Hepatocyte (in vitro differentiated cells): ENCODE measurements at regions not wholly inside any gene's neighbourhood (a gene's known extent, or its start where the extent isn't known, plus 50 kb on each side); places are given as distances from the start of the nearest gene placed in this dataset.

Experiments
- DNase-seq: peaks from one replicate; pipeline ENCODE4 v3.0.0-alpha.2; 2016; ENCODE audit warnings: low spot score
- H2AFZ ChIP-seq: fragments of 200-600 bp; sonication (generic); 2 replicates; pipeline ENCODE4 v1.6.0; 2016; ENCODE audit warnings: antibody characterized with exemption, mild to moderate bottlenecking
- H3K27ac ChIP-seq: fragments of 200-600 bp; sonication (generic); 2 replicates; pipeline ENCODE4 v1.5.1; 2016; ENCODE audit warnings: mild to moderate bottlenecking
- H3K27me3 ChIP-seq: fragments of 200-600 bp; sonication (generic); 2 replicates; pipeline ENCODE4 v1.6.1; 2016
- H3K36me3 ChIP-seq: fragments of 200-600 bp; sonication (generic); replicated peaks from 2 replicates; pipeline ENCODE4 v1.5.1; 2016; ENCODE audit warnings: low read depth; ENCODE audit not compliant: insufficient read depth
- H3K4me1 ChIP-seq: fragments of 200-600 bp; sonication (generic); 2 replicates; pipeline ENCODE4 v1.5.1; 2016; ENCODE audit warnings: mild to moderate bottlenecking, moderate library complexity; ENCODE audit not compliant: insufficient read depth
- H3K4me2 ChIP-seq: fragments of 200-600 bp; sonication (generic); 2 replicates; pipeline ENCODE4 v1.6.0; 2016
- H3K4me3 ChIP-seq: fragments of 200-600 bp; sonication (generic); 2 replicates; pipeline ENCODE4 v1.5.1; 2016; ENCODE audit warnings: mild to moderate bottlenecking
- H3K79me2 ChIP-seq: fragments of 200-600 bp; sonication (generic); 2 replicates; pipeline ENCODE4 v1.6.0; 2017; ENCODE audit warnings: mild to moderate bottlenecking
- H3K9me2 ChIP-seq: fragments of 200-600 bp; sonication (generic); replicated peaks from 2 replicates; pipeline ENCODE4 v1.6.0; 2017; ENCODE audit warnings: mild to moderate bottlenecking; ENCODE audit not compliant: insufficient read depth
- H3K9me3 ChIP-seq: fragments of 200-600 bp; sonication (generic); 2 replicates; pipeline ENCODE4 v1.5.1; 2016; ENCODE audit warnings: low read depth, mild to moderate bottlenecking
- H4K20me1 ChIP-seq: fragments of 200-600 bp; sonication (generic); 2 replicates; pipeline ENCODE4 v1.6.0; 2016; ENCODE audit warnings: mild to moderate bottlenecking; ENCODE audit not compliant: insufficient read depth, poor library complexity, severe bottlenecking
- EZH2 ChIP-seq: fragments of 200-600 bp; sonication (generic); IDR thresholded peaks from 2 replicates; pipeline ENCODE4 v1.6.1; 2016; ENCODE audit warnings: antibody characterized with exemption, mild to moderate bottlenecking, borderline replicate concordance
- EZH2phosphoT487 ChIP-seq: fragments of 200-600 bp; sonication (generic); IDR thresholded peaks from one replicate; pipeline ENCODE4 v1.6.1; 2018; ENCODE audit warnings: antibody characterized with exemption, mild to moderate bottlenecking, low read depth, moderate library complexity; ENCODE audit not compliant: unreplicated experiment, severe bottlenecking
- WGBS: methylation state at CpG from one replicate; pipeline ENCODE4 v1.1.6; 2016; ENCODE audit warnings: low lambda C conversion rate; ENCODE audit errors: missing lambda C conversion rate; 5-methylcytosine and 5-hydroxymethylcytosine counted together
- TF ChIP-seq, protein P1 (sequence below): fragments of 200-600 bp; sonication (generic); IDR thresholded peaks from 2 replicates; pipeline ENCODE4 v1.5.1; 2016; ENCODE audit warnings: antibody characterized with exemption, mild to moderate bottlenecking; ENCODE audit not compliant: poor library complexity

DNA sequence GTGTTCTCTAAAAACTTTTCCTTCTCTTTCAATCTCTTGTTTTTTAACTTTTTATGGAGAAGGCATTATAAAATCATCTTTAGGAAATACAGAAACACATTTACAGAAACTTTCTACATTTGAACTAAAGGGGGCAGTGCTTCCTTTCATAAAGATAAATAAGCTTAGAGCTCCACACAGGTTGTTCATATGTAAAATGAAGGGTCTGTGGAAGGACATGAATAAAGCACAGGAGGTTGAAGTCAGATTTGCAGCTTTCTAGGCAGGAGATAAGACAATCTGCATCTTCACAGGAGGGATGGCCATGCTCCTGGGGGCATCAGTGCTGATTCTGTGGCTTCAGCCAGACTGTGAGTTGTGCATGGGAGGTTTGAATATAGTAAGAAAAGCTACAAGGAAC is 426.0 kb downstream of the DAD1 start:
- Histone ChIP-seq H3K4me1 (no peaks in the 10 kb centered on the region), H3K27me3 (no peaks in the 10 kb centered on the region), H3K36me3 (no peaks in the 10 kb centered on the region), H3K27ac (no peak overlapping the region), H3K9me2 (no peaks in the 10 kb centered on the region), H3K9me3 (no peaks in the 10 kb centered on the region), H4K20me1 (no peaks in the 10 kb centered on the region), H3K4me3 (no peak overlapping the region), H2AFZ (no peak overlapping the region), H3K79me2 (no peaks in the 10 kb centered on the region), H3K4me2 (no peak overlapping the region)
- no peak for TF ChIP-seq EZH2
- TF ChIP-seq, protein P1, sequence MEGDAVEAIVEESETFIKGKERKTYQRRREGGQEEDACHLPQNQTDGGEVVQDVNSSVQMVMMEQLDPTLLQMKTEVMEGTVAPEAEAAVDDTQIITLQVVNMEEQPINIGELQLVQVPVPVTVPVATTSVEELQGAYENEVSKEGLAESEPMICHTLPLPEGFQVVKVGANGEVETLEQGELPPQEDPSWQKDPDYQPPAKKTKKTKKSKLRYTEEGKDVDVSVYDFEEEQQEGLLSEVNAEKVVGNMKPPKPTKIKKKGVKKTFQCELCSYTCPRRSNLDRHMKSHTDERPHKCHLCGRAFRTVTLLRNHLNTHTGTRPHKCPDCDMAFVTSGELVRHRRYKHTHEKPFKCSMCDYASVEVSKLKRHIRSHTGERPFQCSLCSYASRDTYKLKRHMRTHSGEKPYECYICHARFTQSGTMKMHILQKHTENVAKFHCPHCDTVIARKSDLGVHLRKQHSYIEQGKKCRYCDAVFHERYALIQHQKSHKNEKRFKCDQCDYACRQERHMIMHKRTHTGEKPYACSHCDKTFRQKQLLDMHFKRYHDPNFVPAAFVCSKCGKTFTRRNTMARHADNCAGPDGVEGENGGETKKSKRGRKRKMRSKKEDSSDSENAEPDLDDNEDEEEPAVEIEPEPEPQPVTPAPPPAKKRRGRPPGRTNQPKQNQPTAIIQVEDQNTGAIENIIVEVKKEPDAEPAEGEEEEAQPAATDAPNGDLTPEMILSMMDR = peak; percentile 39
- DNase-seq = peak; percentile 38

DNA sequence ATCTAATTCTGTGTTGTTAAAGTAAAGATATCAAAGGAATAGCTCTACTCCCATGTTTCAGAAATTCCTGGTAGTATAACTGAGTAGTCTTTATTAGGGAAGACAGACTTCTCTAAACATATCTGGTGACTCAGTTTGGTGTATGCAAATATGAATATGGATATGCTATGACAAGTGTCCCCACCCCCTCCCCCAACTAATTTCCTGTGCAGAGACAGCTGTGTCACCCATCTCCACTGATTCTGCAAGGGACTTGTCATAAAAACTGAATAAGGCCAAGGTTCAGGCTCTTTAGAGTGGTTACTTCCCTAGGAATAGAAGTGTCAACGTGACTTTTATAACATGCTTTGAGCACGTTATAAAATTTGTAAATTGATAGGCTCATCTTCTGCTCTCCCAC is 429.1 kb downstream of the DAD1 start:
- DNase-seq = peak; percentile 40
- Histone ChIP-seq H3K9me2 (no peaks in the 10 kb centered on the region), H3K79me2 (no peaks in the 10 kb centered on the region), H3K4me2 (no peak overlapping the region), H3K27me3 (no peaks in the 10 kb centered on the region), H3K9me3 (no peaks in the 10 kb centered on the region), H2AFZ (no peak overlapping the region), H3K36me3 (no peaks in the 10 kb centered on the region), H3K4me1 (no peaks in the 10 kb centered on the region), H3K4me3 (no peak overlapping the region), H3K27ac (no peak overlapping the region), H4K20me1 (no peaks in the 10 kb centered on the region)
- WGBS = 60% methylated on average over 2 of the region's 2 CpGs
- TF ChIP-seq, protein P1 = no peak

DNA sequence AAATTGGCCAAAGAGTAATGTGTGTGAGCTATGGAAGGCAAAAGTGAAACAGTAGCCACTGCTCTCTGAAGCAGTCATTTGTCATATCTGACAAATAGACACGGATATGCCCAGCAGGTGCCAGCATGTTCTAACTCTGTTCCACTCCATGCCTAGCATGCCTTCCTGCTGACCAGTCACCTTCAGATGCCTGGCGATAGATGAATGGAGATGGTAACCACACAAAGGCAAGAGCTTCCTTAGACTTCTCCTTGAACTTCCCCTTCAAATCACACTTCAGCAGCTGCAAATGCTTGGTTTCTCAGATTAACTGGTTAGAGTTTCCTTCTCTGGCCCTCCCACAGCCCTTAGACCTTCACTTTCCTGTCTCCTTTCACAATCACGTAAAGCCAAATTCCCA is 429.9 kb downstream of the DAD1 start:
- H3K4me2 ChIP-seq = no peak overlapping the region
- H3K4me3 ChIP-seq = no peak overlapping the region
- H3K4me1 ChIP-seq = no peaks in the 10 kb centered on the region
- TF ChIP-seq EZH2 (no peak), EZH2phosphoT487 (no peak)
- TF ChIP-seq, protein P1 = no peak
- no peaks in the 10 kb centered on the region for H3K27me3 ChIP-seq
- no peaks in the 10 kb centered on the region for H3K9me2 ChIP-seq
- no peak overlapping the region for H3K27ac ChIP-seq
- no peaks in the 10 kb centered on the region for H3K36me3 ChIP-seq
- H2AFZ ChIP-seq = no peak overlapping the region
- DNase-seq = no peak
- H3K79me2 ChIP-seq = no peaks in the 10 kb centered on the region
- H3K9me3 ChIP-seq = no peaks in the 10 kb centered on the region
- 92% methylated on average over 3 of the region's 3 CpGs for WGBS
- H4K20me1 ChIP-seq = no peaks in the 10 kb centered on the region

GRCh38 chr14:22158560-22158959 is 430.5 kb downstream of the DAD1 start:
- DNase-seq = no peak
- H3K27me3 ChIP-seq = no peaks in the 10 kb centered on the region
- no peaks in the 10 kb centered on the region for H3K79me2 ChIP-seq
- H3K4me3 ChIP-seq = no peak overlapping the region
- H3K4me2 ChIP-seq = no peak overlapping the region
- H3K9me2 ChIP-seq = no peaks in the 10 kb centered on the region
- no peak overlapping the region for H2AFZ ChIP-seq
- H3K9me3 ChIP-seq = no peaks in the 10 kb centered on the region
- no peak overlapping the region for H3K27ac ChIP-seq
- 93% methylated on average over 1 of the region's 1 CpG for WGBS
- TF ChIP-seq EZH2 (no peak), EZH2phosphoT487 (no peak)
- TF ChIP-seq, protein P1 = no peak
- no peaks in the 10 kb centered on the region for H3K4me1 ChIP-seq
- no peaks in the 10 kb centered on the region for H3K36me3 ChIP-seq
- no peaks in the 10 kb centered on the region for H4K20me1 ChIP-seq
